Erythroblast (primary cell): ENCODE measurements at regions not wholly inside any gene's neighbourhood (a gene's known extent, or its start where the extent isn't known, plus 50 kb on each side); places are given as distances from the start of the nearest gene placed in this dataset.
"Not testable (repeated sequence)": the region's sequence is repeated elsewhere in the genome, so short reads cannot be mapped to it uniquely, and the experiment has no call there.

Experiments
- DNase-seq, 2 experiments: peaks; one replicate each; lab custom pipeline; 2025; lab: John Stamatoyannopoulos, UW
- GATA1 ChIP-seq: IDR thresholded peaks from 2 replicates; pipeline ENCODE4 v1.6.1; 2011; ENCODE audit warnings: low read depth, mild to moderate bottlenecking, control low read depth, low read length, moderate library complexity
- POLR2A ChIP-seq: IDR thresholded peaks from 2 replicates; pipeline ENCODE4 v1.6.1; 2011; ENCODE audit warnings: mild to moderate bottlenecking, low read length

- TF ChIP-seq GATA1 (no peak), POLR2A (no peak)
- no peak for DNase-seq
Measured at GRCh38 chr9:1173993-1174392, 123.8 kb downstream of the DMRT2 start.

GRCh38 chr9:1179366-1179765 lies 129.2 kb downstream of the DMRT2 start:
- DNase-seq = no peak
- no peak for TF ChIP-seq POLR2A
- no peak for TF ChIP-seq GATA1

- TF ChIP-seq POLR2A = no peak
- no peak for TF ChIP-seq GATA1
- DNase-seq = no peak
Measured at GRCh38 chr9:1184146-1184545, 134.0 kb downstream of the DMRT2 start.

- DNase-seq = not testable (repeated sequence)
Measured at GRCh38 chr9:1187137-1187536, 137.0 kb downstream of the DMRT2 start.

- not testable (repeated sequence) for DNase-seq
Measured at GRCh38 chr9:1195636-1196035, 145.5 kb downstream of the DMRT2 start.

- no peak for DNase-seq
Measured at GRCh38 chr9:1198085-1198484, 147.9 kb downstream of the DMRT2 start.

GRCh38 chr9:1200847-1201251 lies 150.7 kb downstream of the DMRT2 start:
- no peak for DNase-seq
- TF ChIP-seq GATA1 = no peak
- no peak for TF ChIP-seq POLR2A

More at GRCh38 chr9:1198085-1198484, 147.9 kb downstream of the DMRT2 start:
- no peak for TF ChIP-seq POLR2A
- TF ChIP-seq GATA1 = no peak

- no peak for DNase-seq
- TF ChIP-seq POLR2A = no peak
- TF ChIP-seq GATA1 = no peak
Measured at GRCh38 chr9:1201262-1201661, 151.1 kb downstream of the DMRT2 start.

- no peak for DNase-seq
- TF ChIP-seq POLR2A (no peak), GATA1 (no peak)
Measured at GRCh38 chr9:1201901-1202300, 151.7 kb downstream of the DMRT2 start.

- TF ChIP-seq POLR2A (no peak), GATA1 (no peak)
- DNase-seq = no peak
Measured at GRCh38 chr9:1202512-1203280, 152.5 kb downstream of the DMRT2 start.

- TF ChIP-seq GATA1 (no peak), POLR2A (no peak)
- DNase-seq = no peak
Measured at GRCh38 chr9:1207686-1208085, 157.5 kb downstream of the DMRT2 start.

GRCh38 chr9:1208157-1208556 lies 158.0 kb downstream of the DMRT2 start:
- no peak for TF ChIP-seq POLR2A
- no peak for DNase-seq

GRCh38 chr9:1210954-1211353 lies 160.8 kb downstream of the DMRT2 start:
- TF ChIP-seq POLR2A (no peak), GATA1 (no peak)
- no peak for DNase-seq

GRCh38 chr9:1216532-1216931 lies 166.4 kb downstream of the DMRT2 start:
- TF ChIP-seq GATA1 = no peak
- TF ChIP-seq POLR2A = no peak
- no peak for DNase-seq

GRCh38 chr9:1217076-1217475 lies 166.9 kb downstream of the DMRT2 start:
- TF ChIP-seq POLR2A (no peak), GATA1 (no peak)
- no peak for DNase-seq
